ENCODE measurements at regions not wholly inside any gene's neighbourhood (a gene's known extent, or its start where the extent isn't known, plus 50 kb on each side); places are given as distances from the start of the nearest gene placed in this dataset.

DNA sequence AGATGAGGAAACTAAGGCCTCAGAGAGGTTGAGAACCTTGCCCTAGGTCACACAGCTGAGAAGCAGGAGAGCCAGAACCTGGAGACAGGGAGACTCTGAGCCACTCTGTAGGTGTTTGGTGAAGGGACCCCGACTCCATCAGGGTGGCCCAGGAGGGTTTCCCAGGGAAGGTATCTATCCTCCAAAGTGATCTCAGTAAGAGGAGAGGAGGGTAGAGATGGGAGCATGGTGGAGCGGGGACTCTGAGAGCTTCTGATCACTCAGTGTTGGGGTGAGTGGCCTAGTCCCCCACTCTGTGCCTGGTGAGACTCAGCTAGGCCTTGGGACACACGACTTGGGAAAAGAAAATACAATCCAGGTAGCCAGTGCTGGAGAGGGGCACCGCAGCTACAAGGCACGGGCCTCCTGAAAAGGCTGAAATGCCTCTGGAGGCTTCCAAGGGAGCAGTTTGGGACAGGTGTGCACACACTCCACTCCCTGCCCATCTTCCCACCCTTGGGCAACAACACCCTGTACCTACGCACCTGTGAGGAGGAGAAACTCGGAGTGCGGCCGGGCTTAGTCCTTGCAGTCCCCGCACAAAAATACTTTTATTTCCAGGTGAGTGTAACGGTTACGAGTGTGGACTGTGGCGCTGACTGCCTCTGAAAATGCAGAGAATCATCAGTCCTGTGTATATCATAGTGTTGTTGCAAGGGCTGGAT is 80.8 kb downstream of the CAMK2N1 start:
- no peak for DNase-seq (ENCODE audit: low read depth, low spot score)
- no peak for ATAC-seq
- Histone ChIP-seq H3K4me3 (ENCODE audit: low read depth in 2 of 2, low read length in 2 of 2) (no peak overlapping the region), H3K36me3 (ENCODE audit: control insufficient read depth, insufficient read depth, low read length) (no peaks in the 10 kb centered on the region), H3K4me1 (ENCODE audit: control insufficient read depth, insufficient read depth, low read length) (no peaks in the 10 kb centered on the region), H3K9me3 (ENCODE audit: control insufficient read depth, insufficient read depth, low read depth, low read length) (no peaks in the 10 kb centered on the region), H3K27ac (ENCODE audit: low read length) (no peak overlapping the region), H3K27me3 (ENCODE audit: control insufficient read depth, insufficient read depth, low read length) (peaks cover 5% of the 10 kb centered on the region; the same call in 1 of the 2 replicates)
- TF ChIP-seq SIN3A (IDR thresholded peaks at IDR 0.05; ENCODE audit: borderline replicate concordance, insufficient read depth, low read depth, low read length) (no peak), POLR2AphosphoS5 (IDR thresholded peaks at IDR 0.05; ENCODE audit: low read depth, low read length) (no peak), TCF7L2 (IDR thresholded peaks at IDR 0.05; ENCODE audit: low read depth, low read length) (no peak)
- TF ChIP-seq, protein P1, sequence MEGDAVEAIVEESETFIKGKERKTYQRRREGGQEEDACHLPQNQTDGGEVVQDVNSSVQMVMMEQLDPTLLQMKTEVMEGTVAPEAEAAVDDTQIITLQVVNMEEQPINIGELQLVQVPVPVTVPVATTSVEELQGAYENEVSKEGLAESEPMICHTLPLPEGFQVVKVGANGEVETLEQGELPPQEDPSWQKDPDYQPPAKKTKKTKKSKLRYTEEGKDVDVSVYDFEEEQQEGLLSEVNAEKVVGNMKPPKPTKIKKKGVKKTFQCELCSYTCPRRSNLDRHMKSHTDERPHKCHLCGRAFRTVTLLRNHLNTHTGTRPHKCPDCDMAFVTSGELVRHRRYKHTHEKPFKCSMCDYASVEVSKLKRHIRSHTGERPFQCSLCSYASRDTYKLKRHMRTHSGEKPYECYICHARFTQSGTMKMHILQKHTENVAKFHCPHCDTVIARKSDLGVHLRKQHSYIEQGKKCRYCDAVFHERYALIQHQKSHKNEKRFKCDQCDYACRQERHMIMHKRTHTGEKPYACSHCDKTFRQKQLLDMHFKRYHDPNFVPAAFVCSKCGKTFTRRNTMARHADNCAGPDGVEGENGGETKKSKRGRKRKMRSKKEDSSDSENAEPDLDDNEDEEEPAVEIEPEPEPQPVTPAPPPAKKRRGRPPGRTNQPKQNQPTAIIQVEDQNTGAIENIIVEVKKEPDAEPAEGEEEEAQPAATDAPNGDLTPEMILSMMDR (IDR thresholded peaks at IDR 0.05) = no peak
- TF ChIP-seq, protein P2, sequence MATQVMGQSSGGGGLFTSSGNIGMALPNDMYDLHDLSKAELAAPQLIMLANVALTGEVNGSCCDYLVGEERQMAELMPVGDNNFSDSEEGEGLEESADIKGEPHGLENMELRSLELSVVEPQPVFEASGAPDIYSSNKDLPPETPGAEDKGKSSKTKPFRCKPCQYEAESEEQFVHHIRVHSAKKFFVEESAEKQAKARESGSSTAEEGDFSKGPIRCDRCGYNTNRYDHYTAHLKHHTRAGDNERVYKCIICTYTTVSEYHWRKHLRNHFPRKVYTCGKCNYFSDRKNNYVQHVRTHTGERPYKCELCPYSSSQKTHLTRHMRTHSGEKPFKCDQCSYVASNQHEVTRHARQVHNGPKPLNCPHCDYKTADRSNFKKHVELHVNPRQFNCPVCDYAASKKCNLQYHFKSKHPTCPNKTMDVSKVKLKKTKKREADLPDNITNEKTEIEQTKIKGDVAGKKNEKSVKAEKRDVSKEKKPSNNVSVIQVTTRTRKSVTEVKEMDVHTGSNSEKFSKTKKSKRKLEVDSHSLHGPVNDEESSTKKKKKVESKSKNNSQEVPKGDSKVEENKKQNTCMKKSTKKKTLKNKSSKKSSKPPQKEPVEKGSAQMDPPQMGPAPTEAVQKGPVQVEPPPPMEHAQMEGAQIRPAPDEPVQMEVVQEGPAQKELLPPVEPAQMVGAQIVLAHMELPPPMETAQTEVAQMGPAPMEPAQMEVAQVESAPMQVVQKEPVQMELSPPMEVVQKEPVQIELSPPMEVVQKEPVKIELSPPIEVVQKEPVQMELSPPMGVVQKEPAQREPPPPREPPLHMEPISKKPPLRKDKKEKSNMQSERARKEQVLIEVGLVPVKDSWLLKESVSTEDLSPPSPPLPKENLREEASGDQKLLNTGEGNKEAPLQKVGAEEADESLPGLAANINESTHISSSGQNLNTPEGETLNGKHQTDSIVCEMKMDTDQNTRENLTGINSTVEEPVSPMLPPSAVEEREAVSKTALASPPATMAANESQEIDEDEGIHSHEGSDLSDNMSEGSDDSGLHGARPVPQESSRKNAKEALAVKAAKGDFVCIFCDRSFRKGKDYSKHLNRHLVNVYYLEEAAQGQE (IDR thresholded peaks at IDR 0.05; ENCODE audit: insufficient read depth in 1 of 2, low read depth in 2 of 2, low read length in 1 of 2) = no peak
- intact Hi-C loops (cut with micrococcal nuclease; ENCODE audit: unreplicated experiment) (no loop called here), in situ Hi-C loops (cut with HindIII; ENCODE audit: low pct_unique_long_range_greater_than_20kb, low sequenced_read_pairs) (no loop called here)
- CTCF ChIA-PET = no interaction called here
- POLR2A ChIA-PET = no interaction called here
- BruUV-seq (replicated peaks) = no TSS peak

Measured in Panc1 (cell line).